Large intestine (tissue), 3 donors: ENCODE measurements at regions not wholly inside any gene's neighbourhood (a gene's known extent, or its start where the extent isn't known, plus 50 kb on each side); places are given as distances from the start of the nearest gene placed in this dataset.
"Not testable (repeated sequence)": the region's sequence is repeated elsewhere in the genome, so short reads cannot be mapped to it uniquely, and the experiment has no call there.

ENCODE experiments used
- DNase-seq, 2 donors: peaks; one replicate each; pipeline versions ENCODE4 v3.0.0 to v3.0.0-alpha.2; 2013
- H3K27ac ChIP-seq: one replicate; pipeline ENCODE4 v1.5.1; 2013; ENCODE audit warnings: low read length
- H3K27me3 ChIP-seq: 2 replicates; pipeline ENCODE4 v1.6.1; 2013; ENCODE audit warnings: low read length; ENCODE audit not compliant: control insufficient read depth, insufficient read depth
- H3K36me3 ChIP-seq: 2 replicates; pipeline ENCODE4 v1.6.1; 2013; ENCODE audit warnings: low read length; ENCODE audit not compliant: control insufficient read depth, insufficient read depth
- H3K4me1 ChIP-seq: one replicate; pipeline ENCODE4 v1.6.1; 2013; ENCODE audit warnings: low read length; ENCODE audit not compliant: control insufficient read depth, insufficient read depth
- H3K4me3 ChIP-seq: one replicate; pipeline ENCODE4 v1.5.1; 2013; ENCODE audit warnings: low read length
- H3K9me3 ChIP-seq: one replicate; pipeline ENCODE4 v1.6.1; 2013; ENCODE audit warnings: mild to moderate bottlenecking, low read depth, low read length, moderate library complexity; ENCODE audit not compliant: control insufficient read depth
- WGBS: methylation state at CpG from one replicate; pipeline ENCODE4 v1.1.5; 2013; ENCODE audit warnings: low lambda C conversion rate; ENCODE audit not compliant: insufficient coverage; 5-methylcytosine and 5-hydroxymethylcytosine counted together

- Histone ChIP-seq H3K4me3 (no peak overlapping the region), H3K9me3 (no peaks in the 10 kb centered on the region), H3K36me3 (no peaks in the 10 kb centered on the region), H3K4me1 (no peaks in the 10 kb centered on the region), H3K27ac (no peak overlapping the region), H3K27me3 (no peaks in the 10 kb centered on the region)
- no CpG with 5 or more reads among the region's 4 CpGs for WGBS
- peak in 1 of 2 donors; percentile 2 for DNase-seq
These were observed 311.5 kb downstream of the KDM5D start for GRCh38 chrY:19433059-19433458.

- H3K4me3 ChIP-seq, result no peak overlapping the region
- H3K9me3 ChIP-seq, result no peaks in the 10 kb centered on the region
- H3K36me3 ChIP-seq, result no peaks in the 10 kb centered on the region
- no peaks in the 10 kb centered on the region for H3K4me1 ChIP-seq
- H3K27me3 ChIP-seq, result no peaks in the 10 kb centered on the region
- DNase-seq, result no peak
- H3K27ac ChIP-seq, result no peak overlapping the region
These were observed 316.6 kb downstream of the KDM5D start for GRCh38 chrY:19427736-19428518.

- H3K9me3 ChIP-seq, H3K27ac ChIP-seq, H3K27me3 ChIP-seq, H3K4me3 ChIP-seq, H3K36me3 ChIP-seq, H3K4me1 ChIP-seq, DNase-seq: not testable (repeated sequence)
- no CpG with 5 or more reads among the region's 5 CpGs for WGBS
These were observed 317.3 kb downstream of the KDM5D start for GRCh38 chrY:19427191-19427590.

- Histone ChIP-seq H3K4me3 (no peak overlapping the region), H3K4me1 (no peaks in the 10 kb centered on the region), H3K27me3 (no peaks in the 10 kb centered on the region), H3K9me3 (no peaks in the 10 kb centered on the region), H3K36me3 (no peaks in the 10 kb centered on the region), H3K27ac (no peak overlapping the region)
- DNase-seq, result no peak
- WGBS, result no CpG with 5 or more reads among the region's 3 CpGs
These were observed 333.4 kb downstream of the KDM5D start for GRCh38 chrY:19410980-19411766.

GRCh38 chrY:19406246-19406645, 338.3 kb downstream of the KDM5D start:
- no peaks in the 10 kb centered on the region for H3K27me3 ChIP-seq
- no peaks in the 10 kb centered on the region for H3K4me1 ChIP-seq
- H3K36me3 ChIP-seq, result no peaks in the 10 kb centered on the region
- no peaks in the 10 kb centered on the region for H3K9me3 ChIP-seq
- no peak overlapping the region for H3K4me3 ChIP-seq
- H3K27ac ChIP-seq, result no peak overlapping the region
- no peak for DNase-seq

- Histone ChIP-seq H3K36me3 (no peaks in the 10 kb centered on the region), H3K9me3 (no peaks in the 10 kb centered on the region), H3K4me3 (no peak overlapping the region), H3K27me3 (no peaks in the 10 kb centered on the region), H3K27ac (no peak overlapping the region), H3K4me1 (no peaks in the 10 kb centered on the region)
- WGBS, result no CpG with 5 or more reads among the region's 4 CpGs
- no peak for DNase-seq
These were observed 338.9 kb downstream of the KDM5D start for GRCh38 chrY:19405598-19405997.

GRCh38 chrY:19392876-19393275, 351.6 kb downstream of the KDM5D start:
- Histone ChIP-seq H3K27me3 (no peaks in the 10 kb centered on the region), H3K9me3 (no peaks in the 10 kb centered on the region), H3K36me3 (no peaks in the 10 kb centered on the region), H3K27ac (no peak overlapping the region), H3K4me1 (no peaks in the 10 kb centered on the region), H3K4me3 (no peak overlapping the region)
- DNase-seq, result no peak

GRCh38 chrY:19391922-19392321, 352.6 kb downstream of the KDM5D start:
- Histone ChIP-seq H3K4me3 (no peak overlapping the region), H3K27ac (no peak overlapping the region), H3K27me3 (no peaks in the 10 kb centered on the region), H3K9me3 (no peaks in the 10 kb centered on the region), H3K4me1 (no peaks in the 10 kb centered on the region), H3K36me3 (no peaks in the 10 kb centered on the region)
- DNase-seq, result no peak
- no CpG with 5 or more reads among the region's 1 CpG for WGBS

GRCh38 chrY:19365321-19365720, 379.2 kb downstream of the KDM5D start:
- Histone ChIP-seq H3K36me3 (no peaks in the 10 kb centered on the region), H3K4me1 (no peaks in the 10 kb centered on the region), H3K27me3 (no peaks in the 10 kb centered on the region), H3K27ac (no peak overlapping the region), H3K9me3 (no peaks in the 10 kb centered on the region), H3K4me3 (no peak overlapping the region)
- WGBS, result no CpG with 5 or more reads among the region's 2 CpGs
- no peak for DNase-seq

- H3K4me3 ChIP-seq, result no peak overlapping the region
- DNase-seq, result no peak
- H3K4me1 ChIP-seq, result no peaks in the 10 kb centered on the region
- H3K27me3 ChIP-seq, result no peaks in the 10 kb centered on the region
- no peaks in the 10 kb centered on the region for H3K36me3 ChIP-seq
- no CpG with 5 or more reads among the region's 1 CpG for WGBS
- no peak overlapping the region for H3K27ac ChIP-seq
- no peaks in the 10 kb centered on the region for H3K9me3 ChIP-seq
These were observed 387.3 kb downstream of the KDM5D start for GRCh38 chrY:19357249-19357648.

- Histone ChIP-seq H3K36me3 (no peaks in the 10 kb centered on the region), H3K27me3 (no peaks in the 10 kb centered on the region), H3K9me3 (no peaks in the 10 kb centered on the region), H3K4me3 (no peak overlapping the region), H3K27ac (no peak overlapping the region), H3K4me1 (no peaks in the 10 kb centered on the region)
- DNase-seq, result no peak
These were observed 387.8 kb downstream of the KDM5D start for GRCh38 chrY:19356735-19357134.
